ENCODE measurements at regions not wholly inside any gene's neighbourhood (a gene's known extent, or its start where the extent isn't known, plus 50 kb on each side); places are given as distances from the start of the nearest gene placed in this dataset.

DNA sequence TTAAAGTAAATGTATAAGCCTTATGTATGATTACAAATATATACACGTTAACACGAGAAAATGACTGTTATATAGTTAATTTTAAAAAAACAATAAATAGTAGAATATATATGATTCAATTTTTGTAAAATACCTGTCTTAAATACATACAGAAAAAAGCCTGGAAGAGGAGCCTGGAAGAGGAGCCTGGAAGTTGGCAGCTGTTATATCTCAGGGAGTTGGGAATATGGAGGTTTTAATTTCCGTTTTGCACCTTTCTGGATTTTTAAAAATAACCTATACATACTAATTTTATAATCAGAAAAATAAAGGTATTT lies 111.6 kb downstream of the WT1 start:
- DNase-seq: no peak

DNA sequence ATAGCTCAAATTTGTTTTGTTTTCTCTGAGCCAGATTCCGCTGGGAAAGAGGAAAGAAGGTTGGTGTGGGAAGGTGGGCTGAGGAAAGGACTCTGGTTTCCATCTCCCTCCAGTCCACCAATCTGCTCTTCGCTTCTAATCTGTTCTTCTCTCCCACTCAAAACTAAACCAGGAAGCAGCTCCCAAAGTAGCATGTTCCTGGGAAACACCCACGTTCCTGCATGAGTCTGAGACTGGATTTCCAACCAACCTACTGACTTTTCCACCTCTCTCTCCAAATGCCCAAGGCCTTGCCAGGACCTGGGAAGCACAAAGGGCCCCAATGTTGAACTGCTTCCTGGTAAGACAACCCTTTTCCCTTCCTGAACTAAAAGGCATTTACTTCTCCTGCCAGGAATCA lies 110.2 kb downstream of the WT1 start:
- no peak for DNase-seq

DNA sequence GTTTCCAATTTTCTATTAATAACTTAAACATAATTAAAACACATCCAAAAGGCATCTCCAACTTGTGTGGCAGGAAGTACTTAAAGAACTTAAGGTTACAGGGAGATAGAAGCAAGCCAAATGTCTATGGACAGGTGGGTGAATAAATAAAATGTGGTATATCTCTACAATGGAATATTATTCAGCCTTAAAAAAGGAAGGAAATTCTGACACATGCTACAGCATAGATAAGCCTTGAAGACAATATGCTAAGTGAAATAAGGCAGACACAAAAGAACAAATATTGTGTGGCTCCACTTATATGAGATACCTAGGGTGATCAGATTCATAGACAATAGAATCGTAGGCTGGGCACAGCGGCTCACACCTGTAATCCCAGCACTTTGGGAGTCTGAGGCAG lies 109.6 kb downstream of the WT1 start:
- DNase-seq: no peak

DNA sequence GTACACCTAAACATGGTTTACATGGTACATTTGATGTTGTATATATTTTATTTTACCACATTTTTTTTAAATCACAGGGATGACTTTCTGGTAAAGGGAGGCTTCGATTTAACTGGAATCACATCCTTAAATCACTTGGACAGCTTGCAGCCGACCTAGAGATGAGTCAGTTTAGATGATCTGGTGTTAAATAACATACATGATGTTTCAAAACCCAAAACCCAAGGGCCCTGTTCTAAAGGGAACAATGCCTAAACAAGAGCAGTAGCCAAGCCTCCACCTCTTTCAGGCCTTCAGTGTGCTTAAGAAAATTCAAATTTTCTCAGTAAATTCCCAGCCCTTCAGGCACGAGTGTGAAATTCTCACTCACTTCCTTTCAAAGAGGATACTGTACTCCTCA lies 108.8 kb downstream of the WT1 start:
- DNase-seq: no peak

DNA sequence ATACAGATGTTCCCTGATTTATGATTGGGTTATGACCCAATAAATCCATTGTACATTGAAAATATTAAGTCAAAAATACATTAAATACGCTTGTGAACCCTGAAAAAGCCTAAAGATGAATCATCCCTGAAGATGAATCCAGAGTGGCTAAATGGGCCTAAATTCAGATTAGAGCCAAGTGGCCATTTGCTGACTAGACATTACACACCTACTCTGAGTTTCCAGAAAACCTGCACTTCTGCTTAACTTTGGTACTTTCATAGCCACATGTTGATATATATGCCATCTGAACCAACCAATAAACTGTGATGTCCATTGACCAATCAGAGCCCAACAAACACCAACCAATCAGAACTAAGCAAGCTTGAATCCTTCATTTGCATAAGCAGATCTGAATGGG lies 106.9 kb downstream of the WT1 start:
- no peak for DNase-seq

DNA sequence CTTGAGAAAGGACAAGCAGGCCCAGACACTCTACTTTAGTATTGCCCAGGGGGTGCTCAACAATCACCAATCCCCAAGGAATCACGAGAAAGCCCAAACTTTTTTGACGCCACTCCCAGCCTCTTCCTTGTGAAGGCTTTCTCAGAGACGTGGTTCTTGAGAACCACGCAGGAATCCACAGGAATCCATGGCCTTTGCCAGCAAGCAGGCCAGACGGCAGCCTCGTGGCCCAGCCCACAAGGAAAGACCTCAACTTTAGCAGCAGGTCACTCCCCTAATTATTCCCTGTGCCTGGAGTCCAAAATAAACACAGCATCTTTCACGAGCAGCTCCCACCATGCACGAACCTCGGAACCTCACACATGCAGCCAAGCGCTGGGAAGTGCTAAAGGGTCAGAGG lies 104.2 kb downstream of the WT1 start:
- no peak for DNase-seq

DNA sequence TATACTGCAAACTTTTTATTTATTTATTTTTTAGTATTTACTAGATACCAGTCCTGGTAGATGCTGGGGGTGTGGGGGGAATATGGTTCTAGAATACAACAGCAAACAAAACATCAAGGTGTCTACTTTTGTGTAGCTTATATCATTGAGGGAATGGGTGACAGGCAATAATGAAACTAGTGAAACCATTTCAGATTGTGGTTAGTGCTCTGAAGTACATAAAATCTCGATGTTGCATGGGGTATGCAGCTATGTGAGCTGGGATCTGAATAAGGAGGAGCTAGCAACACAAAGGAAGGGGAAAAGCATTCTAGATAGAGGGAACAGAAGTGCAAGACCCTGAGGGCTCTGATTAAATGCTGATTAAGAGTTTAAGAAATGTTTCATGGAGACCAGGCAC lies 103.5 kb downstream of the WT1 start:
- DNase-seq: no peak

DNA sequence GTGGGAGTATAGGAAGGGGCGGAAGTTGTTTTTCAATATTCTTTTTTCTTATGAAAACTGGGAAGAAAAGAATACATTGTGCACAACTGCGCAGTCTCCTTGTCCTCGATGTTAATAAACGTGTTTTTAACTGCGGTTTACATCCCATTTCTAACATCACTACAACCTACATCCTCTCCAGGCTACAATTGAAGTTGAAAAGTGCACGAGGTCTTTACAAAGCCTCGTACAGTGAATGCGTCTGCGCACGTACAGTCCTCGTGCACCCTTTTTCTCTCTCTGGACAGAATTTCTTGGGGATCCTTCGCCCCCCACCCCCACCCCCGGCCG lies 102.4 kb downstream of the WT1 start:
- DNase-seq: no peak

DNA sequence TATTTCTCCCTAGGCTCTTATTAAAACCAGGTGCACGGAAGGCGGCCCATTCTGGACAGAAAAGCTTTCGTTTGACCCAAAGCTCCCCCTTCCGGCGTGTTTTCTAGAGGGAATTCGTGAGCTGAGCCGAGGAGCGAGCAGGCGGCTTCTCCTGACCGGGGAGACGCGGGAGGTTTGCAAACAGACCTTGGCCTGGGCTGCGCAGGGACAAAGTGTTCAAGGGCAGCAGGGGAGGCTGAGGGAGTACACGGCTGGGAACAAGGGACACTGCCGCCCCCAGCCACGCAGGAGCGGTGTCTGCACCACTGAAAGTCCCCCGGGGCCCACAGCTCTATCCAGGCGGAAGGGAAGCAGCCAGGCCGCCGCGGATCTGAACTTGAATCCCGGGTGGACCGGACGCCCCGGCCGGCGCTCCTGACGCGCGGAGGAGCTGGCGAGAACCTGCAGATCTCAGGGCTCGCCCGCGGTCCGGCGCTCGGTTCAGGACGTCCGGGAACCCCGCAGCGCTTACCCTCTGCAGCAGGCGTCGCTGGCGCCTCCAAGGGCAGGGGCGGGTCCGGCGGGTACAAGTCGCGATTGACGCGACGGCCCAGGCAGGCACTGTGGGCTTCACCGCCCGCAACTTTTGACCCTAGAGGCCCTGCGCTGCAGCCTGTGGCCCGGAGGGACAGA lies 101.9 kb downstream of the WT1 start:
- DNase-seq: no peak

DNA sequence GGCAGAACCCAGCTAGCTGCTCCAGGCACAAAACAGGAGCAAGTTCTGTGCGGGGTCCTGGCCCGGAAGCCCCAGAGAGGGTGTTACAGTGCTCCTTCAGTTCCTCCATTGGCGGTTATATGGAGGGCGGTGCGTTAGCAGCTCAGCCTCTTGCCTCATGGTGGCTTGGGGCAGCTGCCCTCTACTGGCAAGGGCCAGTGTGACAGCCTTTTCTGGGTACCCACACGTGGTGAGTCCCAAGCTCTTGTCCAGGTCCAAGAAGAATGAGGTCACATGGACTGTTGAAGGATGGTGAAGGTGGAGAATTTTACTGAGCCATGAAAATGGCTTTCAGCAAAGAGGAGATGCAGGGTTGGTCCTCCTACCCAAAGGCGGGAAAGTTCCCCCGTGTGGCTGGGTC lies 100.5 kb downstream of the WT1 start:
- DNase-seq: no peak
